K562 (cell line): ENCODE measurements at regions not wholly inside any gene's neighbourhood (a gene's known extent, or its start where the extent isn't known, plus 50 kb on each side); places are given as distances from the start of the nearest gene placed in this dataset.

Source experiments
- ATAC-seq: fragments of 200-7000 bp; cut with Tn5 transposase; 3 replicates; pipeline ENCODE4 v1.9.1; 2020; ENCODE audit warnings: moderate library complexity
- BruUV-seq: library from RNA; stranded (reverse); fragments of 400-500 nt; replicated peaks from 2 replicates; lab custom pipeline; 2021; lab: Mats Ljungman, UMichigan
- CTCF ChIA-PET: fragments of 300-600 bp; formaldehyde crosslinking; extraction: SDS; loops from one replicate; lab custom pipeline; 2021; ENCODE audit warnings: low intra/inter-chr PET ratio; lab: Yijun Ruan, JAX
- POLR2A ChIA-PET: fragments of 300-600, 350-650 bp; sonication (Branson Sonifier 250); formaldehyde crosslinking; extraction: SDS; loops from one replicate; lab custom pipeline; 2021; ENCODE audit warnings: antibody characterized with exemption, inconsistent platforms; lab: Yijun Ruan, JAX
- DNase-seq, 4 experiments: peaks; one replicate each; pipeline versions ENCODE4 v3.0.0 to v3.0.0-alpha.2; 2011 to 2018; ENCODE audit warnings: low spot score in 3 of 4, mixed read lengths in 3 of 4; ENCODE audit errors: extremely low read depth in 1 of 4
- FAIRE-seq: peaks from 2 replicates; lab custom pipeline; 2011; peaks lifted over from hg19 to GRCh38; lab: Jason Lieb, UNC
- H2AFZ ChIP-seq: 2 replicates; pipeline ENCODE4 v1.6.0; 2011; ENCODE audit warnings: low read depth, low read length, control low read depth, inconsistent platforms
- H3K27ac ChIP-seq: fragments of 200-600 bp; 3 replicates; pipeline ENCODE4 v1.8.0; 2011; ENCODE audit warnings: low read depth, mild to moderate bottlenecking, control low read depth, inconsistent platforms, low read length, moderate library complexity, mixed read lengths; ENCODE audit errors: extremely low read depth
- H3K27me3 ChIP-seq, 2 experiments: fragments of 300-600 bp in 1 of 2; 2 replicates in 1 of 2; 3 replicates in 1 of 2; pipeline versions ENCODE4 v1.6.0 to v1.8.0; 2011; ENCODE audit warnings: inconsistent platforms in 2 of 2, low read length in 2 of 2, mild to moderate bottlenecking in 1 of 2, mixed read lengths in 1 of 2, moderate library complexity in 1 of 2; ENCODE audit not compliant: control insufficient read depth in 2 of 2, insufficient read depth in 2 of 2
- H3K36me3 ChIP-seq: fragments of 300-600 bp; 3 replicates; pipeline ENCODE4 v1.8.0; 2011; ENCODE audit warnings: mild to moderate bottlenecking, low read length, inconsistent platforms; ENCODE audit not compliant: control insufficient read depth, insufficient read depth
- H3K4me1 ChIP-seq, 2 experiments: fragments of 200-600 bp in 1 of 2; replicated peaks in 1 of 2; 2 replicates in 1 of 2; 3 replicates in 1 of 2; pipeline versions ENCODE4 v1.5.1 to v1.8.0; 2011; ENCODE audit warnings: inconsistent platforms in 2 of 2, low read length in 2 of 2, mild to moderate bottlenecking in 1 of 2, mixed read lengths in 1 of 2, moderate library complexity in 1 of 2; ENCODE audit not compliant: control insufficient read depth in 2 of 2, insufficient read depth in 2 of 2
- H3K4me2 ChIP-seq: 2 replicates; pipeline ENCODE4 v1.6.1; 2011; ENCODE audit warnings: low read length, control low read depth, inconsistent platforms, mixed read lengths; ENCODE audit not compliant: insufficient read depth
- H3K4me3 ChIP-seq: fragments of 200-600 bp; sonication (generic), shearing (Covaris generic); 2 replicates; pipeline ENCODE4 v1.5.1; 2016; ENCODE audit warnings: control low read depth, inconsistent platforms
- H3K79me2 ChIP-seq: fragments of 200-600 bp; 3 replicates; pipeline ENCODE4 v1.8.0; 2011; ENCODE audit warnings: low read length, inconsistent platforms; ENCODE audit not compliant: control insufficient read depth, insufficient read depth
- H3K9ac ChIP-seq, 2 experiments: 2 replicates each; pipeline versions ENCODE4 v1.6.0 to v1.6.1; 2011; ENCODE audit warnings: low read depth in 2 of 2, low read length in 2 of 2, control low read depth in 1 of 2, inconsistent platforms in 1 of 2, mild to moderate bottlenecking in 1 of 2, mixed read lengths in 1 of 2; ENCODE audit not compliant: insufficient read depth in 1 of 2
- H3K9me1 ChIP-seq: one replicate; pipeline ENCODE4 v1.6.0; 2011; ENCODE audit warnings: inconsistent platforms, mild to moderate bottlenecking, low read length, moderate library complexity; ENCODE audit not compliant: control insufficient read depth, insufficient read depth
- H3K9me3 ChIP-seq: replicated peaks from 2 replicates; pipeline ENCODE4 v1.5.1; 2011; ENCODE audit warnings: low read depth, low read length, inconsistent platforms; ENCODE audit not compliant: control insufficient read depth, insufficient read depth
- H4K20me1 ChIP-seq: replicated peaks from 2 replicates; pipeline ENCODE4 v1.6.1; 2011; ENCODE audit warnings: low read length, inconsistent platforms, mixed read lengths; ENCODE audit not compliant: control insufficient read depth, insufficient read depth
- ZNF407 ChIP-seq: fragments of 450-650 bp; IDR thresholded peaks from 2 replicates; pipeline ENCODE4 v1.6.1; 2016; ENCODE audit warnings: low read depth
- ZNF512 ChIP-seq: IDR thresholded peaks from 2 replicates; pipeline ENCODE4 v1.6.1; 2016; ENCODE audit warnings: missing genetic modification characterization, missing compliant biosample characterization
- WGBS: fragments of 100-300 bp; shearing (Covaris generic); methylation state at CpG from one replicate; pipeline ENCODE4 v1.1.6; 2016; ENCODE audit warnings: low coverage, mixed read lengths; ENCODE audit not compliant: insufficient coverage; ENCODE audit errors: missing lambda C conversion rate; 5-methylcytosine and 5-hydroxymethylcytosine counted together
- in situ Hi-C: fragments of 300-500 bp; cut with MboI; formaldehyde crosslinking; loops from 4 replicates; pipeline ENCODE4 v1.15.0; 2018; ENCODE audit warnings: inconsistent platforms, mixed read lengths
- intact Hi-C: fragments of 100-400 bp; cut with micrococcal nuclease; formaldehyde crosslinking; loops from 2 replicates; pipeline ENCODE4 v1.14.2; 2022

GRCh38 chr21:41604583-41605041, 96.7 kb upstream of the TMPRSS2 start:
- no peak overlapping the region for H3K4me3 ChIP-seq
- H3K9ac ChIP-seq = no peak overlapping the region
- POLR2A ChIA-PET = interaction anchor here (0.6 to 1.3 kb wide), 3 partner anchors 11 to 735 kb away, joined by 3 to 5 read pairs (median 4); no protein-coding TSS in a partner anchor
- H3K79me2 ChIP-seq = no peaks in the 10 kb centered on the region
- no peaks in the 10 kb centered on the region for H3K9me1 ChIP-seq
- intact Hi-C loops (no loop called here), in situ Hi-C loops (no loop called here)
- no peak for FAIRE-seq
- ATAC-seq = no peak
- CTCF ChIA-PET = no interaction called here
- no peaks in the 10 kb centered on the region; the same call in none of the 2 replicates for H4K20me1 ChIP-seq
- WGBS = 1% methylated on average over 12 of the region's 12 CpGs
- 0 out of 2 replicates have a peak, but pooled peaks have one; percentile 43 for TF ChIP-seq ZNF512 (tag)
- no peak for TF ChIP-seq ZNF407
- H3K4me1 ChIP-seq = peaks cover 0 to 4% of the 10 kb centered on the region in 2 experiments; a peak in 1 of 5 replicates
- DNase-seq = no peak
- no peak overlapping the region for H3K27ac ChIP-seq
- H3K9me3 ChIP-seq = no peaks in the 10 kb centered on the region
- BruUV-seq = no TSS peak
- H3K4me2 ChIP-seq = no peak overlapping the region
- H3K36me3 ChIP-seq = no peaks in the 10 kb centered on the region
- no peak overlapping the region for H2AFZ ChIP-seq
- H3K27me3 ChIP-seq = peaks cover 14 to 47% of the 10 kb centered on the region in 2 experiments
